ENCODE measurements at regions not wholly inside any gene's neighbourhood (a gene's known extent, or its start where the extent isn't known, plus 50 kb on each side); places are given as distances from the start of the nearest gene placed in this dataset.

GRCh38 chr15:69790632-69791031 is 307.1 kb downstream of the TLE3 start:
- peaks cover 0 to 3% of the 10 kb centered on the region in 2 experiments; a peak in 2 of 4 replicates for H3K4me1 ChIP-seq (ENCODE audit: control insufficient read depth in 1 of 2, insufficient read depth in 2 of 2, low read depth in 1 of 2, low read length in 1 of 2)
- no peak overlapping the region for H3K4me2 ChIP-seq
- no peak overlapping the region for H3K27ac ChIP-seq (ENCODE audit: low read depth in 2 of 2, low read length in 1 of 2)
- ChIA-PET POLR2A (no interaction called here), CTCF (interaction anchor here (0.9 kb wide), 1 partner anchor 62 kb away, joined by 4 read pairs; no protein-coding TSS in a partner anchor)
- no peaks in the 10 kb centered on the region for H3F3A ChIP-seq (replicated peaks; ENCODE audit: insufficient read depth)
- 91% methylated on average over 9 of the region's 12 CpGs for WGBS (ENCODE audit: low lambda C conversion rate)
- no peak for TF ChIP-seq RXRA (IDR thresholded peaks at IDR 0.05; ENCODE audit: borderline replicate concordance, low read depth)
- no peak for TF ChIP-seq IRF3 (IDR thresholded peaks at IDR 0.05; ENCODE audit: low read depth, low read length)
- TF ChIP-seq TEAD4 (IDR thresholded peaks at IDR 0.05; ENCODE audit: borderline replicate concordance, insufficient read depth), result no peak
- TF ChIP-seq NRF1 (IDR thresholded peaks at IDR 0.05; ENCODE audit: low read depth, low read length), result no peak
- no peak for TF ChIP-seq TCF12 (IDR thresholded peaks at IDR 0.05)
- TF ChIP-seq YY1 (IDR thresholded peaks at IDR 0.05; ENCODE audit: low read depth), result no peak
- TF ChIP-seq MAX (IDR thresholded peaks at IDR 0.05; ENCODE audit: low read depth), result no peak
- TF ChIP-seq EZH2phosphoT487 (IDR thresholded peaks at IDR 0.05; ENCODE audit: borderline replicate concordance, low read depth), result no peak
- TF ChIP-seq FOSL2 (IDR thresholded peaks at IDR 0.05; ENCODE audit: borderline replicate concordance, low read depth), result no peak
- TF ChIP-seq SMC3 (IDR thresholded peaks at IDR 0.05; ENCODE audit: low read depth, low read length), result no peak
- TF ChIP-seq ZBTB33 (IDR thresholded peaks at IDR 0.05; ENCODE audit: borderline replicate concordance, low read depth), result no peak
- no peak overlapping the region for H3K4me3 ChIP-seq (ENCODE audit: low read depth in 2 of 2, low read length in 1 of 2)
- no peak overlapping the region for H3K9ac ChIP-seq
- H3K9me2 ChIP-seq, result no peaks in the 10 kb centered on the region
- H4K20me1 ChIP-seq (ENCODE audit: insufficient read depth), result no peaks in the 10 kb centered on the region
- DNase-seq, result no peak
- no peaks in the 10 kb centered on the region for H3K79me2 ChIP-seq (ENCODE audit: insufficient read depth)
- no peaks in the 10 kb centered on the region for H3K27me3 ChIP-seq (ENCODE audit: insufficient read depth)
- no peaks in the 10 kb centered on the region for H3K36me3 ChIP-seq (replicated peaks in 1 of 2; ENCODE audit: control insufficient read depth in 1 of 2, insufficient read depth in 2 of 2, low read length in 1 of 2)
- no peak overlapping the region for H2AFZ ChIP-seq (ENCODE audit: low read depth)
- H3K9me3 ChIP-seq, result no peaks in the 10 kb centered on the region

GRCh38 chr15:69792823-69793222 is 304.9 kb downstream of the TLE3 start:
- no peaks in the 10 kb centered on the region for H3K27me3 ChIP-seq (ENCODE audit: insufficient read depth)
- CTCF ChIA-PET, result no interaction called here
- H3K9me2 ChIP-seq, result no peaks in the 10 kb centered on the region
- no peaks in the 10 kb centered on the region for H3K9me3 ChIP-seq
- H4K20me1 ChIP-seq (ENCODE audit: insufficient read depth), result no peaks in the 10 kb centered on the region
- H3K4me2 ChIP-seq, result no peak overlapping the region
- H3K27ac ChIP-seq (ENCODE audit: low read depth in 2 of 2, low read length in 1 of 2), result no peak overlapping the region
- WGBS (ENCODE audit: low lambda C conversion rate), result 69% methylated on average over 4 of the region's 4 CpGs
- H2AFZ ChIP-seq (ENCODE audit: low read depth), result no peak overlapping the region
- H3K9ac ChIP-seq, result no peak overlapping the region
- H3K4me1 ChIP-seq (ENCODE audit: control insufficient read depth in 1 of 2, insufficient read depth in 2 of 2, low read depth in 1 of 2, low read length in 1 of 2), result peaks cover 0 to 3% of the 10 kb centered on the region in 2 experiments; a peak in 2 of 4 replicates
- no peaks in the 10 kb centered on the region for H3K36me3 ChIP-seq (replicated peaks in 1 of 2; ENCODE audit: control insufficient read depth in 1 of 2, insufficient read depth in 2 of 2, low read length in 1 of 2)
- no peak overlapping the region for H3K4me3 ChIP-seq (ENCODE audit: low read depth in 2 of 2, low read length in 1 of 2)
- POLR2A ChIA-PET, result no interaction called here
- no peaks in the 10 kb centered on the region for H3F3A ChIP-seq (replicated peaks; ENCODE audit: insufficient read depth)
- no peak for DNase-seq
- TF ChIP-seq ZBTB33 (IDR thresholded peaks at IDR 0.05; ENCODE audit: borderline replicate concordance, low read depth) (no peak), MAX (IDR thresholded peaks at IDR 0.05; ENCODE audit: low read depth) (no peak)
- no peaks in the 10 kb centered on the region for H3K79me2 ChIP-seq (ENCODE audit: insufficient read depth)

Data from SK-N-SH (cell line).